CD4-positive, alpha-beta T cell treated with Interleukin-2 at 100 ng/mL for 4 hours (primary cell): ENCODE measurements at regions not wholly inside any gene's neighbourhood (a gene's known extent, or its start where the extent isn't known, plus 50 kb on each side); places are given as distances from the start of the nearest gene placed in this dataset.

Experiments
- DNase-seq: peaks from one replicate; pipeline ENCODE4 v3.0.0-alpha.2; 2020; ENCODE audit warnings: low spot score

DNA sequence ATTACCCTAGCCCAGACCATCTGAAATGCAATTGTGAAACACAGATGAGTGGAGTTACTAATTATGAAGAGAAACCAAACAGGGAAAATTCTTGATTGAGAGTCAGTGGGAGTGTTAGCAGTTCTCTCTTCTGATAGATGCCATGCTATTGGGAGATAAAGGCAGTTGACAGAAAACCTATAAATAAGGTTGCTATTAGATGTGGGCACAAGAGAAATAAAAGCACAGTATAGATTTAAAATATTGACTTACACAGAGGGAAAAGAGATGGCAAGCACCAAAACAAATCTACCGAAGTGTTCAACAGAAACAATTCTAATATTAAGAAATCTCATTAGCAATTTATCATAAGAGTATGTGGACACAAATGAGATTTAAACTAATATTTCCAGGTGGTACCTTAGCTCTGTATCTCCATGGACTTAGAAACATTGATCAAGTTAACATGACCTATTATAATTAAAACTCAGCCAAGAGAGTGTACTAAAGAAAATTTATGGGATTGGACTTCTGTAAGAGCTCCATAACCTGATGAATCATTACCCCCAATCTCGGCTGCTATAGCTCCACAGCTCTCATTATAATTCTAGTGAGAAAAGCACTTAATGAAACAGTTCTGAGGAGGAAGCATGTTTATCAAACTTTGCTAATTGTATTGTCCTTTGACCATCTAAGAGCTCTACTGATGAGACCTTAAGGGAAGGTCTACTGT lies 665.0 kb upstream of the RIOK2 start:
- no peak for DNase-seq

DNA sequence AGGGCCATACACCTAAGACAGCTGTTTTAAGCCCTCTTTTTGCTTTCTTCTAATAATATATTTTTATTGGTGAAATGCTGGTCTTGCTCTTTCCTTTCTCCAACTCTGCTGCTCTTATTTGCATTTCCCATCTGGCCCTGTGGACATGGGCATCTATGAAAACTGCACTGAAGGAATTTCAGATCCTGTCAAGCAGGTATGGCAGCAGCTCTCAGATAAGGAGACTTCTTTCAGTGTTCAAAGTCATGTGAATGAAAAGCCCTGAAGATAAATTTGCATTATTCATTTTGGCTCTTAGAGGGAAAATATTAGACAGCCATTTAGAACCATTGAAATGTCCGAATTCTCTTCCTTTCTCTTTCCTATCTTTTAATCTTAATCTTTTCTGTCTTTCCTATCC lies 668.0 kb upstream of the RIOK2 start:
- DNase-seq, result no peak

DNA sequence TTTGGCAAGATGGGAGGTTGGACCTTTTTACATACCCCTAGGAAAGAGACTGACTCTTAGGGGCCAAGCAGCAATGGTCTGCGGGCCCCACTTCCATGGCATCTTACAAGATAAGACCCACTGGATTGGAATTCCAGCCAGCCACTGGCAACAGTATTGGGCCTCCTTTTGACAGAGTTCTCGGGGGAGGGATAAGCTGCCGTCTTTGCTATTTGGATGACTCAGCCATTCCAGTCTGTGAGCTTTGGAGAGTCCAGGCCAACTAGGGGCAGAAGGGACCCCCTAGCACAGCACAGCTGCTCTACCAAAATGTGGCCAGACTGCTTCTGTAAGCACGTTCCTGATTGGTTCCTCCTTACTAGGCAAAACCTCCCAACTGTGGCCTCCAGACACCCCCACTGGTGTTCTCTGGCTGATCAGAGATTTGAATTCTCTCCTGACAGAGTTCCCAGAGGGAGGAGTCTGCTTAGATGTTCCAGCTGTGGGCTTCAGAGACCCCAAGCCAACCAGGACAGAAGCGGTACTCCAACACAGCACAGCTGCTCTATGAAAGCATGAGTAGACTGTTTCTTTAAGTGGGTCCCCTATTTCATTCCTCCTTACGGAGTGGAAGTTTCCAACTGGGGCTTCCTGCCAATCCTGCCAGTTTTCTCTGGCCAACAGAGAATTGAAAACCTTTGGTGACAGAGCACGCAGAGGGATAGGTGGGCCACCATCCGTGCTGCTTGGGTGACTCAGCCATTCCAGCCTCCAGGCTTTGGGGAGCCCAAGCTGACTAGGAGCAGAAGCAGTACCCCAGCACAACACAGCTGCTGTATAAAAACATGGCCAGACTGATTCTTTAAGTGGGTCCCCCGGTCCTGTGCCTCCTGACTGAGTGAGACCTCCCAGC lies 672.1 kb upstream of the RIOK2 start:
- no peak for DNase-seq

DNA sequence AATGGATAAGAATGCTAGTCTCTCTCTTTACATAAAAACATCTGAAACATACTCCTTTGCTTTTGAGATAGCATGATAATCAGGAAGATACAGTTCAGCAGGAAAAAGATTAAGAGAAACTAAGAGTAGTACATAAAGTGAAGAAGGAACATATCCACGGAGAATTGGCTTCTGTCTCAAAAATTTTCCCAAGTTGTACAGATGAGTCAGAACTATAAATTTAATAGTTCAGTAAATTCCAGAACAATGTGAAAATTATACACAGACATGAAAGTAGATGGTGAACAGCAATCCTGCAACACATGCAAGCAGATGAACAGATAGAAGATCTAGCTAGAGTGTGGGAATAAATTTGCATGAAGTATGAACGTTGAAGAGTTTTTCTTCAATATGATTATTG lies 691.4 kb upstream of the RIOK2 start:
- no peak for DNase-seq

DNA sequence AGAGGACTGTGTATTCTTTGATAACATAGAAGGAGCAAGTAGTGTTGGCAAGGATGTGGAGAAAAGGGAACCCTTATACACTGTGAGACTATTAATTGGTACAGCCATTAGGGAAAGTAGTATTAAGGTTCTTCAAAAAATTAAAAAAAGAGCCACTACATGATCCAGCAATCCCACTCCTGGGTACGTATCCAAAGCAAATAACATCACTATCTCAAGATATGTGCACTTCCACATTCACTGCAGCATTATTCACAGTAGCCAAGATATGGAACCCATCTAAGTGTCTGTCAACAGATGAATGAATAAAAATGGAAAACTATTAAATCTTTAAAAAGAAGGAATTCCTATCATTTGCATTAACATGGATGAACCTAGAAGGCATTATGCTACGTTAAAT lies 693.2 kb upstream of the RIOK2 start:
- DNase-seq, result no peak

DNA sequence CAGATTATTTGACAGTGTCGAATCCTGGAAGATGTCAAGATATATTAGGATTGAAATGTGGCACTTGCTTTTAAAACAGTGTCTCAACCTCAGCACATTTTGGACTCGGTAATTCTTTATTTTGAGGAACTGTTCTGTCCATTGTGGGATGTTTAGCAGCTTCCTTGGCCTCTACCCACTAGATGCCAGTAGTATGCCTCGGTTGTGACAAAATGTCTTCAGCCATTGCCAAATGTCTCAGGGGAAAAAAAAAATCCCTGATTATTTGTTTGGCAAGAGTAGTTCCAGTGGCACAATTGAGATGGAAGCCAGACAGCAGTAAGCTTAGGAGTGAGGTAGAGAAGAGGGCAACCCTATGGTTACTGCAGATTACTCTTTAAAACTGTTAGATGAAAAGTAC lies 694.5 kb upstream of the RIOK2 start:
- no peak for DNase-seq

DNA sequence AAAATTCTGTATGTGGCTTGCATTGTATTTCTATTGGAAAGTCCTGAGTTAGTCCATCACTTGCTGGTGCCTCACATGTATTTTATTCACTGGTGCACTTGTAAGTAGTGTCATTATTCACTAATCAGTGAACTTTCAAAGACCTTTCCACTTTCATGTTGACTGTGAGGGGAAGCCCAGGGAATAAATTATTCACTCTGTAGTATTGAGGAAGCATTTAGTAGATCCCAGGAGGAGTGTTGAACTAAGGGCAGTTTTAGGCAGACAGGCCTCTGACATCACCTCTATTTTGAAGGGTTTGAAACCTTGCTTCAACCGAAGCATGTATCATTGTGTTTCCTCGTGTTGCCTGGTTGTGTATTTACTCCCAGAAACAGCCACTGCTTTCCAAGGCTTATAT lies 705.4 kb upstream of the RIOK2 start:
- DNase-seq, result no peak

DNA sequence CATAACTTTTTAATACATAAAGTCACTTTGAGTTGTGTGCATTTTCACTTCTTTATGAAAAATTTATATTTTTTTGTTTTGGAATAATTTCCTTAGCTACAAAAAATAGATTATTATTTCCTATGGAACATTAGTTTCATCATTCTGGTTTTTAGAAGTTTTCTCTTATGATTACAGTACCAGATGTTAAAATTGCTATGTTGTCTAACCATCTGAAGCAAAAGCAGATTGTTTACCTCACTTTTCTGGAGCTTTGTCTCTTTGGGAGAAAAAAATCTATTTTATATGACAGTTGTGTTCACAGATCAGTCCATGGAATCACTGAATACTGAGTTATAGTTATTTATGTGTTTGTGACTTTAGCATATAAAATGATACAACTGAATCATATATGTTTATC lies 708.9 kb upstream of the RIOK2 start:
- DNase-seq, result no peak

DNA sequence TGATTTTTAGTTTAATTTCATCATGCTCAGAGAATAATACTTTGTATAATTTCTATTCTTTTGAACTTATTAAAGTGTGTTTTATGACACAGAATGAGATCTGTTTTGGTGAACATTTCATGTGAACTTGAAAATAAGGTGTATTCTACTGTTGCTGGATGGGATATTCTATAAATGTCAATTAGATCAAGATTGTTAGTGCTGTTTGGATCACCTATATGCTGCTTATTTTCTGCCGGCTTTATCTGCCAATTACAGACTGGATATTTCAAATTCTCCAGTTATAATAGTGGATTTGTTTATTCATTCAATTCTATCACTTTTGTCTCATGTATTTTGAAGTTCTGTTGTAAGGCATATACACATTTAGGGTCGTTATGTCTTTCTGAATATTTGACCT lies 720.7 kb upstream of the RIOK2 start:
- no peak for DNase-seq

DNA sequence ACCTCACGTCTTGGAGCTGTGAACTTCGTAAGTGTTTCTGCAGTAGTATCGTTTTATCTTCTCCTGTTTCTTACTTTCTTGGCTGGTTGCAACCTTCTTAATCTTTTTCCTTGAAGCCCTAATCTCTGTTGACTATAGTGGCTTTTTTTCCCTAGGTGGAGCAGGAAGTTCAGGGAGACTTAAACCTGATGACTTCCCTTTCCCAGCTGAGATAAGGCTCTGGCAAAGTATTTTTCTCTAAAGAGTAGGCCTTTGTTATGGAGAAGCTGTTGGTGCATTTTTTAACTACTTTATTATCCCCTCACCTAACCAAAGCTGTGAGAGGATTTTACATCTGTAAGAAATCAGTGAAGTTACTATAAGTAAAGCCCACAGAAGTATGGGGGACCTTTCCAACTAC lies 723.1 kb upstream of the RIOK2 start:
- DNase-seq, result no peak

DNA sequence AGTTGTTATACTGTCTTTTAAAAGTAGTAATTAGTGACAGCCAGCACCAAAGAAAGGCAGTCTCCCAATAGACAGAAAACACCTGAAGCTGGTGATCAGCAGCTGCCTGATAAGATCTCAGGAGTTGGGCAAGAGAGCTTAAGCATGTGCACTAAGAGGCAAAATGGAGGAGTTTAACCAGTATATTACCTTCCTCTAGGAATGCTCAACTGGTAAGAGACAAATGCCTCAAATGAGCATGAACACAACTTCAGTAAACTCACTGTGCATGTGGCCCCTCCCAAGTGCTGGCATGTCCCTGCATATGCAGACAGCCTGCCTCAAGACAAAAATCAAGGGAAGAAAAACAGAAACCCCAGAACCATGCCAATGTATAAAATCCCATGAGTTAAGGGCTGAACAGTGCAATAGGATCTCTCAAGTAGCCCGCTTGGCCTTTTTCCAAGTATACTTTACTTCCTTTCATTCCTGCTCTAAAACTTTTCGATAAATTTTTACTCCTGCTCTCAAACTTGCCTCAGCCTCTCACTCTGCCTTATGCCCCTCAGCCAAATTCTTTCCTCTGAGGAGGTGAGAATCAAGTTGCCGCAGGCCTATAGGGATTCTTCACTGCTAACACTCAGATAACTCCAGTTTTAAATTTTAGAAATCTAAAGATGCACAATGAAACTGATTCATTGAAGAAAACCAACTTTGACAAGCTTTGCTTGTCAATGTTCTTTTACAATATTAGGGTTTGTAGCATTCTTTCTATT lies 724.8 kb upstream of the RIOK2 start:
- DNase-seq, result no peak

DNA sequence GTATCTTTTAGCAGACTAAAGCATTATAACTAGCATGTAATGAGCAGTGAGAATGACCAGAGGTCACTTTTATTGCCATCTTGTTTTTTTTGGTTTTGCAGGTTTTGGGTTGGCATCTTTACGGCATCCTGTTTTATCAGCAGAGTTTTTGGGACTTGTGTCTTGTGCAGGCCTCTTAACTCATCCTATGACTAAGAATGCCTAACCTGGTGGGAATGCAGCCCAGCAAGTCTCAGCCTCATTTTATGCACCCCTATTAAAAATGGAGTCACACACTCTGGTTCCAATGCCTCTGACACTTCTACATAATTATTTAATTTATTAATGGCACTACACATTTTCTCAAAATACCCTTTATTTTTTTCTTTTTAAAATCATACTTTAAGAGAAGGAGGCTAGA lies 726.5 kb upstream of the RIOK2 start:
- no peak for DNase-seq

DNA sequence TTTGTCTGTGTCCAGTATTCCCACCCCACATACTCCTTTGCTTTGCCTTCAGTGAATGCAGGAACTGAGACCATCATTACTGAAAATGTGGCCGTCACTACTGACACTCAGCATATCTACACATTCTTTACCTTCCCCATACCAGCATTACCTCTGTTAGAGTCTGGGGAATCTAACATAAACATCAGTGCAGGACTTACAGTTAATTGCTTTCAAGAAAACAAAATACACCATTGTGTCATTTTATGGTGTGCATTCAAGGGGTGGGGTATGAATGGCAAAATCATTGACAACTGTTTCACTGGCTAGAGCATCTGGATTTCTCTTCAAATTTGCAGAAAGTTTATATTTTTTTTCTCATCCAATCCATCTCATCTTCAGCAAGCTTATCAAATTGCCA lies 731.4 kb upstream of the RIOK2 start:
- no peak for DNase-seq

DNA sequence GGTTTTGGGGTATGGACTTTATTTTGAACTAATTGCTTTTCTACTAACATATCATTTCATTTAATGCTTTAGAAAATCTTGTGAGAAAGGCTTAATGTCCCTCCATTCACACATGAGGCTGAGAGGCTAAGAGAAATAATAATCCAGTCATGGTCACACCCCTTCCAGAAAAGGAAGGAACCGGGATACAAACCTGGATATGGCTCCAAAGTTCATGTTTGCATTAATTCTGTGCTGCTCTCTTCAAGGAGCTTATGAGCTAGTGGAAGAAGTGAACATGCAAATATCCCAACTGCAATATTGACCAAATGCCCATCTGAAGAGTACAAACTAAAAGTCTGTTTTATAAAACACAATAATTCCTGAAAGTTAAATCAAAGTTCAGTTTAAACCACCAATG lies 732.1 kb upstream of the RIOK2 start:
- no peak for DNase-seq

DNA sequence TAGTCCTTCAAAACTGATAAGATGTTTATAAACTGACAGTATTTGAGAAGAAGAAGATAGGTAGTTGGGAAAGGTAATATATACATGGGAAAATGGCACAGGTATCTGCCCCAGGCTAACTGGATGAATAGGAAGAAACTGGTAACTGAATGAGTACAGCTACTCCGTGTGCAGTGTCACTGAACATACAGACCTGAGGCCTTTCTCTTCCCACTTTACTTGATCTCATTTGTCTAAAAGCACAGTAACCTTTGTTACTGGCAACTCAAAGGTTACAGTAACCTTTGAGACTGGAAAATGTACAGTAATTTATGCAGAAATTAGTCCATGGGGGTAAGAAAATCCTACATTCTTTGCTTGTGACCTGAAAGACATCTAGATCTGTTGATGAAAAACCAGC lies 735.0 kb upstream of the RIOK2 start:
- DNase-seq, result no peak

DNA sequence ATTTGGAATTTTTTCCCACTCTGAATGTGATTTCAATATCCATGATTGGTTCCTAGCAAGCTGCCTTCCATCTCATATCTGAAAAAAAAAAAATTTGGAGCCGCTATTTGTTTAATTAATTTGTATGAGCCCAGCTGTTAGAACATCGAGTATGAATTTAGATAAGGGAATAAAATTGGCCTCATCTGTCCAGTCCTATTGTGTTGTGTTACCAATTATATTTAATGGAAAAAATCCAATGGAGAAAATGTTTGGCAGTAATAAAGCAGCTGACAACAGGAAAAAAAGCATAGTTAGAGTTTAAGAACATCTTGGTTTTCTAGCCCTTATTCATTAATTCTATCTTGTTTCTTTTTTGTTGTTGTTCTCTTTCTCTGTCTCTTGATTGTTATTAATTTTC lies 735.6 kb upstream of the RIOK2 start:
- no peak for DNase-seq

DNA sequence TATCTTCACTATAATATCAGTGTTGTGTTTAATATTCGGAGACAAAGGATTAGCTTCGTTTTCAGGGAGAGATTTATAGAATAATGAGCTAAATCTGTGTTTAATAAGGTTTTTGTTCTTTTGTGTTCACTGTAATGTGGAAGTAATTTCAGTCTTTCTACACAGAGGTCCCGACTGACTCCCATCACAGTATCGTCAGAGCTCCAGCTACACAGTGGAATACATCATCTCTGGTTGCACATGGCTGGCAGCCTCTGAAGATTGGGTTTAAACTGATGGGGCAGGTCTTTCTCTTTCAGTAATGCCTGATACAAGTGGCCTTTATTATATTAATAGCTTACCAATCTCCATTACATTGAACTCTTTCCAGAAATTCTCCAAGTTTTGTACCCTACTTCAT lies 736.7 kb upstream of the RIOK2 start:
- no peak for DNase-seq

DNA sequence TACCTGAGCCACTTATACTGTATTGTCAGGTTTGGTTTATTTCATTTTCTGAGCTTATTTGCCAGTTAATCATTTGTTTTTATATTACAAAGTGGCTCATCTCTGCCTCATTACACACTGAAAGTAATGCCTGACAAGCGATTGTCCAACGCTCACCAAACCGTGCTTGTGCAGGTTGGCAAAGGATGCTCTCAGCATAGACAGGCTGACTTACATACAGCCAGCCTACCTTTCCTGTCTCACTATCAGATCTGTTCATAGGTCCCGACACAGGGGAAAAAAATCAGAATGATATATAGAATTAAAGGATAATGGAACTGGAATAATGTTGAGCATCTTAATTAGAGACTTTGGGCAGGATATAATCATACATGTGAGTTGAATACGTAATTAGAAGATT lies 739.7 kb upstream of the RIOK2 start:
- DNase-seq, result no peak

DNA sequence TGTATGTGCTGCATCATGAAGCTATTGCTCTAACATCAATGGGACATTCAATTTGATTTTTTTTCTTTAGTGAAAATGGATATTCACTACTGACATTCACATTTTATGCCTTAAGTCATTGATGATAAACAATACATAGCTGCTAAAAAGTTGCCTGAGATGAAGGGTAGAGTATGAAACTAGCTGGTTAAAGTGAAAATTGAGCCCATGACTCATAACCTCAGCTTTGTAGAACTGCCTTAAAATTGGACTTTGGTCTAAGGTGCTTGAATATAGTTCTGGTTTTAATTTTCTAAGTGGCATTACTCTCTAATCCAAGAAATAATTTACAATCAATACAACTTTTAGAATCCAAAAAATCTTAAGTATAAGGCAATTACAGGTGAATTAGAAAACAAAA lies 740.4 kb upstream of the RIOK2 start:
- DNase-seq, result no peak

DNA sequence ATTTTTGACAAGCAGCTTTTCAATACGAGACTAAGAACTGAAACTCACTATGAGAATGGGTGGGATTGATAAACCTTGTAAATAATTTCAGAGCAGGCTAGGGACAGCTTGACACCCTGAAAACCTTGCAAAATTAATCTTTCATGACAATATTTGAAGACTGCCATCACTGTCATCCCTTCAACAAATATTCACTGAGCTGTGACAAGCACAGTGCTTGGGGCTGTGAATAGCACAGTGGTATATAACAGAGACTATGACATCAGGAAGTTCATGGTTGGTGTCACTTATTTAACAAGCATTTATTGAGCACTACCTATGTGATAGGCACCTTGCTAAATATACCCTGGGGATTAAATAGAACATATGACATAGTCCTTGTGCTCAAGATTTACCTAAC lies 741.0 kb upstream of the RIOK2 start:
- no peak for DNase-seq

DNA sequence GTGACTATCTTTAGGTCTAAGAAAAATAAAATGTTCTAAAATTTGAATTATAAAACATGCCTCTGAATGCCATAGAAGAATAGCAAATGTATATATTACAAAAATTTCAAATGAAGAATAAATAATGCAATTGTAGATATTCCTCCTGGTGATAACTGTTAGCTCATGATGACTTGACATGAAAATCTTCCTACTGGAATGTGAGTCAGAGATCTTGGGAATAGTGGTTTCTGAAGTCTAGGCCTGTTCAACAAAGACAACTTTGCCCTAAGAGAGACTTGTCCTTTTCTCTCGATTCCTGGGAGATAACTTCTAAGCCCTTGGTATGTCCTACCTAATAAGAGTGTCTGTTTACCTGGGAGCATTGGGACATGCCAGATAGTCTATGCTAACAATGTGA lies 746.3 kb upstream of the RIOK2 start:
- no peak for DNase-seq

DNA sequence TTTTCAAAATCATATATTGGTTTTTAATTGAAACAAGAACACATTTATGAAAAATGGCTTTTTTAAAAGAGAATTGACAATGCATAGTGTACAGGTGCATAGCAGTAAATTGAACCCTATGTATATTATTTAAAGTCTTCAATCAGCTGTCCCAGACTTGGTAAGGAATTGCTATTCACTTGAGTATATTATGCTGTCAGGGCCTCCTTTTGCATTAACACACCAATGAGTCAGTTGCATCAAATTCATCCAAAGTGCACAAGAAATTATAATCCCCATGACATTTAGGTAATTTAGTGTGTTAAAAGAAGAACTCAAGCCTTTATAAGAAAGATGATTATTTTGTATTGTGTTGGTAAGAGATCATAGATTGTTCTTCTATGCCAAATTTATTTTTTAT lies 748.8 kb upstream of the RIOK2 start:
- no peak for DNase-seq

DNA sequence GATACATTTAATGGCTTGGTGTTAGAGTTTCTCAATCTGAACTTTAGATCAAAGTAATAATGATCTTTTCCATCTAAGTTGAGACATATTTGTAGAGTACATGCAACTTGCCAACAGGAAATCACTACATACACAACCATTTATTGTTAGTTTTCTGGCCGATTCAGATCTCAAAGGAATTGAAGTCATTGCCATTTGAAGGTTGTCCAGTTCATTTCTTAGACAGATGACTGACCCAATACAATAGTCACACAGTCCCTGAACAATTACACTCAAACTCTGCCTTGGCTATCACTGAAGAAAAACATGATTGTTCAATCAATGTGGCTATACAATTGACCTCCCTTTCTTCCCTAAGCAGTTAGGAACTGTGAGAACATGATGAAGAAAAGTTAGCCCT lies 753.2 kb upstream of the RIOK2 start:
- no peak for DNase-seq
